WERI-Rb-1 (cell line): ENCODE measurements at regions not wholly inside any gene's neighbourhood (a gene's known extent, or its start where the extent isn't known, plus 50 kb on each side); places are given as distances from the start of the nearest gene placed in this dataset.

Source experiments
- DNase-seq: peaks from one replicate; pipeline ENCODE4 v3.0.0-alpha.2; 2020
- H3K27ac ChIP-seq: fragments of 250-450 bp; sonication (Bioruptor Pico); 2 replicates; pipeline ENCODE4 v1.5.1; 2020; ENCODE audit warnings: mild to moderate bottlenecking, moderate library complexity
- H3K27me3 ChIP-seq: fragments of 250-450 bp; sonication (Bioruptor Pico); 2 replicates; pipeline ENCODE4 v1.5.1; 2021; ENCODE audit warnings: mild to moderate bottlenecking, low read depth, moderate library complexity; ENCODE audit not compliant: insufficient read depth, severe bottlenecking
- H3K36me3 ChIP-seq: fragments of 250-450 bp; sonication (Bioruptor Pico); 2 replicates; pipeline ENCODE4 v1.5.1; 2020; ENCODE audit warnings: mild to moderate bottlenecking, moderate library complexity
- H3K4me3 ChIP-seq: 2 replicates; pipeline ENCODE4 v1.5.1; 2011; ENCODE audit warnings: low read depth, mild to moderate bottlenecking, control low read depth, low read length
- H3K9me3 ChIP-seq: fragments of 250-450 bp; sonication (Bioruptor Pico); 2 replicates; pipeline ENCODE4 v1.5.1; 2021; ENCODE audit warnings: mild to moderate bottlenecking, moderate library complexity; ENCODE audit not compliant: severe bottlenecking
- TF ChIP-seq, protein P1 (sequence below): IDR thresholded peaks from 2 replicates; pipeline ENCODE4 v1.5.1; 2011; ENCODE audit warnings: low read depth, mild to moderate bottlenecking, control low read depth, inconsistent platforms, low read length

DNA sequence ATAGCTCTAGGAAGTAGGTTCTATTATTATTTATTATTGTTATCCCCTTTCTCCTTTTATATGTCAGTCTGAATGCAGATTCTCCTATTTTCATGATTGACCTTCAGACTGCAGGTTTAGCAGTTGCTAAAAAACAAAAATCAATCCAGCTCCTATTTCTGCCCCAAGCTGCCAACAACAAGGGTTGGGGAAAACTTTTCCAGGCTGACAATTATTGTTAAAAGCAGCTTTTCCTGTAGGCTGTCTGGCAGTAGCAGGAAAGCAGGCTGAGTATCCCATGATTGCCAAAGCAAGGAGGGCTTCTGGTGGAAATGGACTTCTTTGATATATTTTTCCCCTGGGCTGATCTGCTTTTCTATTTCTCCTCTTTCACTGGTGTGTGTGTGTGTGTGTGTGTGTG is 78.0 kb upstream of the CTLA4 start:
- H3K27ac ChIP-seq, result no peak overlapping the region
- H3K27me3 ChIP-seq, result no peaks in the 10 kb centered on the region
- no peaks in the 10 kb centered on the region for H3K36me3 ChIP-seq
- TF ChIP-seq, protein P1, sequence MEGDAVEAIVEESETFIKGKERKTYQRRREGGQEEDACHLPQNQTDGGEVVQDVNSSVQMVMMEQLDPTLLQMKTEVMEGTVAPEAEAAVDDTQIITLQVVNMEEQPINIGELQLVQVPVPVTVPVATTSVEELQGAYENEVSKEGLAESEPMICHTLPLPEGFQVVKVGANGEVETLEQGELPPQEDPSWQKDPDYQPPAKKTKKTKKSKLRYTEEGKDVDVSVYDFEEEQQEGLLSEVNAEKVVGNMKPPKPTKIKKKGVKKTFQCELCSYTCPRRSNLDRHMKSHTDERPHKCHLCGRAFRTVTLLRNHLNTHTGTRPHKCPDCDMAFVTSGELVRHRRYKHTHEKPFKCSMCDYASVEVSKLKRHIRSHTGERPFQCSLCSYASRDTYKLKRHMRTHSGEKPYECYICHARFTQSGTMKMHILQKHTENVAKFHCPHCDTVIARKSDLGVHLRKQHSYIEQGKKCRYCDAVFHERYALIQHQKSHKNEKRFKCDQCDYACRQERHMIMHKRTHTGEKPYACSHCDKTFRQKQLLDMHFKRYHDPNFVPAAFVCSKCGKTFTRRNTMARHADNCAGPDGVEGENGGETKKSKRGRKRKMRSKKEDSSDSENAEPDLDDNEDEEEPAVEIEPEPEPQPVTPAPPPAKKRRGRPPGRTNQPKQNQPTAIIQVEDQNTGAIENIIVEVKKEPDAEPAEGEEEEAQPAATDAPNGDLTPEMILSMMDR, result no peak
- no peak overlapping the region for H3K4me3 ChIP-seq
- DNase-seq, result no peak
- H3K9me3 ChIP-seq, result no peaks in the 10 kb centered on the region

DNA sequence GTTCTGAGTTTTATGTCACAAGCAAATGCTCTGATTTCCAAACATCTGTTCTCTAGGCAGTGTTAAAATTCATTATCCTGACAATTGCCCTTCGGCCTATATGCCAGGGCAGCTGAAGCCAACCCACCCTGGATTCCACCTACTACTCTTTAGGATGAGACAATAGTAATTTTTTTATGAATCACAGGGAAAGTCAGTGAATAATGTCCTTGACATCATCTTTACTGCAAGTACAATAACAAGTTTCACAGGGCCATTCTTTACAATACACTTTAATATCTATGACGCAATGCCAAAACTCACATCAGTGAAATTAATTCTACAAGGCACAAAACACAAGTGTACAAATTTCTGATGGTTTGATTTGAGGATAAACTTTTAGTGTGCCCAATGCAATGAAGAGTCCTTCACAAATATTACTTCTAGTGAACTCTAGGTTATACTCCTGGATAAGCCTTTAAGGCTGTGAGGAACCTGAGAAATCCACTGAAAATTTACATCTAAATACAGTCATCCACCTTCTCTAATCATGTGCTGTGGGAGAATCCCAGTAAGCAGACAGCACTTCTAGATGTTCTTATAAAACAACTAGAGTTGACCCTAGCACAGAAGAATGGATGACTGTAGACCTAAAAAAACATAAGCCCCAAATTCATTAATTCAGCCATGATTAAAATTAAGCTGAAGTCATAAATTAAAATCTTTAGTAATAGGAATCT is 77.3 kb upstream of the CTLA4 start:
- DNase-seq, result no peak
- TF ChIP-seq, protein P1, result no peak
- Histone ChIP-seq H3K4me3 (no peak overlapping the region), H3K27me3 (no peaks in the 10 kb centered on the region), H3K36me3 (no peaks in the 10 kb centered on the region), H3K27ac (no peak overlapping the region), H3K9me3 (no peaks in the 10 kb centered on the region)

DNA sequence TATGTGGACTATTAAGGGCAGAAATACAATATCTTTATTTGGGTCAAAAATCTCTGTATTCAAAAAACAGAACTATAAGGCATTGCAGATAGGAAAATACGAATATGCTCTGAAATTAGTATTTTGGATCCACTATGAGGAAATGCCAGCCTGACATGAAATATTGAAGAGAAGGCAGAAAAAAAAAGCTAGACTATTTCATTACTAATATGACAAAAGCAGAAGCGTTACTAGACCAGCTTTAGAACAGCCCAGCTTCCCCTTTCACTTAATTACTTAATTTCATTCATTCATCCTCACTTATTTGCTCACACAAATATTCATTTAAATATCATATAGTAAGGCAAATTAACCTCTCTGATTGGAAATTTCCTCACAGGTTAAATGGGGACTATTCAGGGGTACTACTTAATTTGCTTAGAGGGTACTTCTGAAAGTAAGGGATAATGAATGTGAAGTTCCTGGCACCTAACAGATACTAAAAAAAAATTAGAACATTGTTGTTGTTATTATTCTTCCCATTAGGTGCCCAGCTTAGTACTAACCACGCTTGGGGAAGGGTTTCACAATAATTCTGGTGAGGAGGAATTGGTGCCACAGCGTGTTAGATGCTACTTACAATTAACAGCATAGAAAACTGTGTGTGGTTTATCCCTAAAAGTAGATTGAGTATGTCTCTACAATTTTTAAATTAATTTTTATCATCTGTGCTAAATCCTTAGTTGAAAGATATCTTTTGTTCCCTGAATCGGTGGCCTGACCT is 71.1 kb upstream of the CTLA4 start:
- H3K27ac ChIP-seq, result no peak overlapping the region
- H3K4me3 ChIP-seq, result no peak overlapping the region
- H3K36me3 ChIP-seq, result no peaks in the 10 kb centered on the region
- TF ChIP-seq, protein P1, result no peak
- no peak for DNase-seq
- H3K27me3 ChIP-seq, result no peaks in the 10 kb centered on the region
- H3K9me3 ChIP-seq, result no peaks in the 10 kb centered on the region

DNA sequence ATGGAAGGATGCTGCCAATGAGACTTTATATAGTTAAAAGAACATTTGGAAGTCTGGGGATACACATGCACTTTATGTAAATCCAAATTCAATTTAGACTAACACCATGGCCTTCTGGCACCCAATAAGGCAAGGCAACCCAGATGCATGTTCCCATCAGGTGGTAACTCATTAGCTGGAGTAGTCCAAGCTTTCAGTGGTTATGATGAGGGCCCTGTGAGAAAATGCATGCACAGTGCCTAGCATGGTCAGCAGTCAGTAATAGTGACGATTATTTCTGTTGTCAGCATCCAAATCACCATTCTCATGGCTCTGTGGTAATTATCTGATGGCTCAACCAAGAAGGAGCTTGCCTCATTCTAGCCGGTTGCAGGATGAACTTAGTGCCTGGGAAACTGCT is 70.3 kb upstream of the CTLA4 start:
- no peak overlapping the region for H3K4me3 ChIP-seq
- TF ChIP-seq, protein P1, result no peak
- no peak for DNase-seq
- H3K9me3 ChIP-seq, result no peaks in the 10 kb centered on the region
- H3K27ac ChIP-seq, result no peak overlapping the region
- H3K36me3 ChIP-seq, result no peaks in the 10 kb centered on the region
- H3K27me3 ChIP-seq, result no peaks in the 10 kb centered on the region

DNA sequence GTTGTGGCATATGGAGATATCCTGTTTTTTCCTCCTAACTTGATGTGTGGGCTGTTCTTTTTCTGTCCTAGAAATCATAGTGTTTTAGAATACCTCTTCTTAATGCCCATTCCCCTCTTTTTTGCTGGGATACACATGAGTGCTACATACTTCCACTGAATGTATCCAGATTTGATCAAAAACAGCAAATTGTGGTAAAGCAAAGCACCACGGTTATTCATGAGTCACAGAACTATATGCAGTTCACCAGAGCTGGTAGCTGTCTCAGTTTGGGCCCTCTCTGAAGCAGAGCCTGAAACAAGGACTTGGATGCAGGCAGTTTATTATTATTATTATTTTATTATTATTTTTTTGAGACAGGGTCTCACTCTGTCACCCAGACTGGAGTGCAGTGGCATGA is 69.9 kb upstream of the CTLA4 start:
- Histone ChIP-seq H3K4me3 (no peak overlapping the region), H3K9me3 (no peaks in the 10 kb centered on the region), H3K36me3 (no peaks in the 10 kb centered on the region), H3K27ac (no peak overlapping the region), H3K27me3 (no peaks in the 10 kb centered on the region)
- TF ChIP-seq, protein P1, result no peak
- DNase-seq, result no peak
